ENCODE measurements at regions not wholly inside any gene's neighbourhood (a gene's known extent, or its start where the extent isn't known, plus 50 kb on each side); places are given as distances from the start of the nearest gene placed in this dataset.

DNA sequence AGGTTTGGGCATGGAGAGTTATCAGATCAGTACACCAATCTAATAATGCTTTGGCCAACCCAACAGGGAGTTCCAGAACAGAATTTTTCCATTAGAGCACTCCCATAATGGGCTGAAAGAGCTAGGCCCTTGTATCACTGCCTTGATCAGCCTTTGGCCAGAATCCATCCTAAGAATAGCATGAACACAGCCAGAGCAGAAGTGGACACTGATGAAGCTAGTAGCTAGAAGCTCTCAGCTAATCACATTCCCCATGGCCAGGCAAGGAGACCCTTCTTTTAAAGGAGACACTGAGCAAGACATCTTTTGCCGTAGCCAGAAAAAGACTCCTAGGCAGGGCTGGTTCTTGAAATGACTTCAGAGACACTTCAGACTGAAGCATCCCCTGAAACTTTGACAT, 236.0 kb downstream of the RAD51AP2 start:
- H4K20me1 ChIP-seq (ENCODE audit: insufficient read depth, low read length), result no peaks in the 10 kb centered on the region
- no peaks in the 10 kb centered on the region for H3K4me1 ChIP-seq (ENCODE audit: insufficient read depth, low read length)
- DNase-seq (ENCODE audit: low read depth) (no peak), FAIRE-seq (no peak)
- no peak overlapping the region for H3K4me3 ChIP-seq (ENCODE audit: insufficient read depth, low read depth, low read length)
- no peaks in the 10 kb centered on the region for H3K79me2 ChIP-seq (ENCODE audit: insufficient read depth, low read length)
- no peaks in the 10 kb centered on the region for H3K27me3 ChIP-seq (ENCODE audit: insufficient read depth, low read length)
- H3K36me3 ChIP-seq (ENCODE audit: insufficient read depth, low read length), result no peaks in the 10 kb centered on the region
- Mint-ChIP-seq H3K27me3 (ENCODE audit: low read depth, unreplicated experiment) (peaks cover 2% of the 10 kb centered on the region), H3K4me3 (ENCODE audit: unreplicated experiment) (no peak overlapping the region), H3K4me1 (ENCODE audit: low read depth, unreplicated experiment) (no peaks in the 10 kb centered on the region), H3K9me3 (ENCODE audit: unreplicated experiment) (peaks cover 3% of the 10 kb centered on the region), H3K36me3 (ENCODE audit: low read depth, unreplicated experiment) (no peaks in the 10 kb centered on the region), H3K27ac (ENCODE audit: unreplicated experiment) (no peak overlapping the region)
- H3K4me2 ChIP-seq (ENCODE audit: low read length), result no peak overlapping the region
- no peaks in the 10 kb centered on the region for H3K9me3 ChIP-seq (ENCODE audit: insufficient read depth, low read depth, low read length)
- no peak overlapping the region for H3K9ac ChIP-seq (ENCODE audit: low read length)
- no peak overlapping the region for H3K27ac ChIP-seq (ENCODE audit: low read depth, low read length)
- H2AFZ ChIP-seq (ENCODE audit: low read depth, low read length), result no peak overlapping the region
- no peak for TF ChIP-seq EZH2 (IDR thresholded peaks at IDR 0.05; ENCODE audit: insufficient read depth, low read length)
- TF ChIP-seq, protein P1, sequence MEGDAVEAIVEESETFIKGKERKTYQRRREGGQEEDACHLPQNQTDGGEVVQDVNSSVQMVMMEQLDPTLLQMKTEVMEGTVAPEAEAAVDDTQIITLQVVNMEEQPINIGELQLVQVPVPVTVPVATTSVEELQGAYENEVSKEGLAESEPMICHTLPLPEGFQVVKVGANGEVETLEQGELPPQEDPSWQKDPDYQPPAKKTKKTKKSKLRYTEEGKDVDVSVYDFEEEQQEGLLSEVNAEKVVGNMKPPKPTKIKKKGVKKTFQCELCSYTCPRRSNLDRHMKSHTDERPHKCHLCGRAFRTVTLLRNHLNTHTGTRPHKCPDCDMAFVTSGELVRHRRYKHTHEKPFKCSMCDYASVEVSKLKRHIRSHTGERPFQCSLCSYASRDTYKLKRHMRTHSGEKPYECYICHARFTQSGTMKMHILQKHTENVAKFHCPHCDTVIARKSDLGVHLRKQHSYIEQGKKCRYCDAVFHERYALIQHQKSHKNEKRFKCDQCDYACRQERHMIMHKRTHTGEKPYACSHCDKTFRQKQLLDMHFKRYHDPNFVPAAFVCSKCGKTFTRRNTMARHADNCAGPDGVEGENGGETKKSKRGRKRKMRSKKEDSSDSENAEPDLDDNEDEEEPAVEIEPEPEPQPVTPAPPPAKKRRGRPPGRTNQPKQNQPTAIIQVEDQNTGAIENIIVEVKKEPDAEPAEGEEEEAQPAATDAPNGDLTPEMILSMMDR (IDR thresholded peaks at IDR 0.05; ENCODE audit: insufficient read depth, low read depth, low read length), result no peak

GRCh38 chr2:17276220-17276619, 242.0 kb downstream of the RAD51AP2 start:
- H4K20me1 ChIP-seq (ENCODE audit: insufficient read depth, low read length), result no peaks in the 10 kb centered on the region
- H3K9me3 ChIP-seq (ENCODE audit: insufficient read depth, low read depth, low read length), result no peaks in the 10 kb centered on the region
- no peak overlapping the region for H3K4me3 Mint-ChIP-seq (ENCODE audit: unreplicated experiment)
- FAIRE-seq, result no peak
- H3K9ac ChIP-seq (ENCODE audit: low read length), result no peak overlapping the region
- no peaks in the 10 kb centered on the region for H3K79me2 ChIP-seq (ENCODE audit: insufficient read depth, low read length)
- H3K4me1 ChIP-seq (ENCODE audit: insufficient read depth, low read length), result peaks cover 6% of the 10 kb centered on the region
- H3K27ac ChIP-seq (ENCODE audit: low read depth, low read length), result no peak overlapping the region
- no peak for TF ChIP-seq EZH2 (IDR thresholded peaks at IDR 0.05; ENCODE audit: insufficient read depth, low read length)
- TF ChIP-seq, protein P1 (IDR thresholded peaks at IDR 0.05; ENCODE audit: insufficient read depth, low read depth, low read length), result no peak
- no peaks in the 10 kb centered on the region for H3K36me3 Mint-ChIP-seq (ENCODE audit: low read depth, unreplicated experiment)
- H3K27ac Mint-ChIP-seq (ENCODE audit: unreplicated experiment), result no peak overlapping the region
- no peaks in the 10 kb centered on the region for H3K27me3 ChIP-seq (ENCODE audit: insufficient read depth, low read length)
- H2AFZ ChIP-seq (ENCODE audit: low read depth, low read length), result no peak overlapping the region
- H3K4me1 Mint-ChIP-seq (ENCODE audit: low read depth, unreplicated experiment), result peaks cover 7% of the 10 kb centered on the region
- no peaks in the 10 kb centered on the region for H3K36me3 ChIP-seq (ENCODE audit: insufficient read depth, low read length)
- H3K9me3 Mint-ChIP-seq (ENCODE audit: unreplicated experiment), result peaks cover 6% of the 10 kb centered on the region
- DNase-seq (ENCODE audit: low read depth), result no peak
- H3K4me2 ChIP-seq (ENCODE audit: low read length), result no peak overlapping the region
- no peak overlapping the region for H3K4me3 ChIP-seq (ENCODE audit: insufficient read depth, low read depth, low read length)
- H3K27me3 Mint-ChIP-seq (ENCODE audit: low read depth, unreplicated experiment), result no peaks in the 10 kb centered on the region

DNA sequence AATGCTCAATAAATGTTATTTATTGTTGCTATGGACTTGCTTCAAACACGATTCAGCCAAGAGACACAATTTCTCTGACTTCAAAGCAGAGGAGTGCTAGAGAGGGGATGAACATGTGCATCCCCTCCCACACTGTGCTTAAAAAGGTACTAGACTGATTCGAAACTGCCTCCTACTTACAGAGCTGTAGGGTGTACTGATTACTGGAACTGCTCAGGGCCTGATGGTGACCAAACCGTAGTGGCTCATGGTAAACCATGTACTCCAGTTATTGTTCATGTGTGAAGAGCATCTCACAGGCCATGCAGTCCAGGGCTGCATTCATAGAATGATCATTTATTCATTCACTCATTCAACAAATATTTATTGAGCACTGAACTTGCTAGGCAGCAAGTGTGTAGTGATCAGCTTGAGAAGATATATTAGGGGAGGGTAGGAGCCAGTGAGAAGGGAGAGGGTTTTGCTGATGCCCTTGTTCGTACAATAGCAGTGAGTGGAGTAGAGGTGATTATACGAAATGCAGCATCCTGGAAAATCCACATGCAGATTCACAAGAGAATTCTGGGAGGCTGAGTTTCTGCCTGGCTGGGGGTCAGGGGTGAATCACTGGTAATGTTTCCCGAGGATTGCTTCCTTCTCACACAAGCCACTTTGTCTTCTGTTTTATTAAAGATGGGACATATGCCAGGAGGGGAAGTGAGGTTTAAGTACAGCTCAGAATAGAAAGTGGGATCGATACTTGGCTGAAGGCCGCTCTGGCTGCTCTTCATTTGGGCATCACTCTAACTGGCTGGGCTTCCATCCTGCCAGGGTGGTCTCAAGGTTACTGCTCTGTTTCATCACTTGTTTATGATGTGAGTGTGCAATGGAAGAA, 245.4 kb downstream of the RAD51AP2 start:
- no peaks in the 10 kb centered on the region for H3K27me3 Mint-ChIP-seq (ENCODE audit: low read depth, unreplicated experiment)
- Histone ChIP-seq H3K4me2 (ENCODE audit: low read length) (no peak overlapping the region), H3K4me3 (ENCODE audit: insufficient read depth, low read depth, low read length) (no peak overlapping the region), H3K79me2 (ENCODE audit: insufficient read depth, low read length) (no peaks in the 10 kb centered on the region), H3K36me3 (ENCODE audit: insufficient read depth, low read length) (no peaks in the 10 kb centered on the region), H4K20me1 (ENCODE audit: insufficient read depth, low read length) (no peaks in the 10 kb centered on the region), H3K4me1 (ENCODE audit: insufficient read depth, low read length) (peaks cover 10% of the 10 kb centered on the region), H3K9ac (ENCODE audit: low read length) (no peak overlapping the region), H2AFZ (ENCODE audit: low read depth, low read length) (no peak overlapping the region), H3K27me3 (ENCODE audit: insufficient read depth, low read length) (no peaks in the 10 kb centered on the region), H3K27ac (ENCODE audit: low read depth, low read length) (no peak overlapping the region), H3K9me3 (ENCODE audit: insufficient read depth, low read depth, low read length) (no peaks in the 10 kb centered on the region)
- TF ChIP-seq, protein P1 (IDR thresholded peaks at IDR 0.05; ENCODE audit: insufficient read depth, low read depth, low read length), result no peak
- no peak for TF ChIP-seq EZH2 (IDR thresholded peaks at IDR 0.05; ENCODE audit: insufficient read depth, low read length)
- H3K4me3 Mint-ChIP-seq (ENCODE audit: unreplicated experiment), result peak overlapping the region; percentile 60
- FAIRE-seq, result no peak
- no peak for DNase-seq (ENCODE audit: low read depth)
- peaks cover 9% of the 10 kb centered on the region for H3K4me1 Mint-ChIP-seq (ENCODE audit: low read depth, unreplicated experiment)
- no peaks in the 10 kb centered on the region for H3K36me3 Mint-ChIP-seq (ENCODE audit: low read depth, unreplicated experiment)
- H3K9me3 Mint-ChIP-seq (ENCODE audit: unreplicated experiment), result peaks cover 2% of the 10 kb centered on the region
- no peak overlapping the region for H3K27ac Mint-ChIP-seq (ENCODE audit: unreplicated experiment)
